ENCODE measurements at regions not wholly inside any gene's neighbourhood (a gene's known extent, or its start where the extent isn't known, plus 50 kb on each side); places are given as distances from the start of the nearest gene placed in this dataset.

DNA sequence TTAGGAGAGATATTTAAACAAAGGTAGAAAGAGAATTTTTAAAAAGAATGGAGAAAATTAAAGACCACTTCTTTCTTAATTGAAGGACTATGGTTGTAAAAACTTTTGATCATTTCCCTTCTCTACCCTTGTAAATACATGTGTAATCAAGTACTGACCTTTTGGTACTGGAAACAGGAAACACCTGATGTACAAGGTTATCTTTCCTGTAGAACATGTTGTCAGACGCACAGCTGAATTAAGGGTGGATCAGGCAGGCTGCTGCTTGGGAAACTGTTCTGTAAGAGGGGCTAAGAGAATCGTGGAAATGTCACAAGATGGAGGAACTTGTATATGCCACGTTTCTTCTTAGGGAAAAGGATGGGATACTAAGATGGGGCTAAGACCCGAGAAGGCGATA lies 341.6 kb downstream of the ZNF608 start:
- DNase-seq (ENCODE audit: low spot score), result peak; percentile 37
- H2AFZ ChIP-seq (ENCODE audit: low read length), result peak overlapping the region; percentile 81
- H3K27ac ChIP-seq (ENCODE audit: low read depth, low read length, poor library complexity, severe bottlenecking), result no peak overlapping the region
- no peaks in the 10 kb centered on the region for H3K9me2 ChIP-seq (ENCODE audit: insufficient read depth, low read length)
- H3K4me3 ChIP-seq (ENCODE audit: low read depth, low read length, poor library complexity, severe bottlenecking), result no peak overlapping the region
- no peaks in the 10 kb centered on the region for H3K36me3 ChIP-seq (ENCODE audit: insufficient read depth, low read length)
- intact Hi-C loops (cut with micrococcal nuclease; ENCODE audit: unreplicated experiment), result no loop called here
- POLR2A ChIA-PET, result interaction anchor here (0.7 to 0.8 kb wide), 2 partner anchors 11 to 212 kb away, joined by 3 read pairs; no protein-coding TSS in a partner anchor
- H3K4me2 ChIP-seq (ENCODE audit: low read length), result peak overlapping the region; percentile 29
- CTCF ChIA-PET (ENCODE audit: unreplicated experiment), result no interaction called here
- H4K20me1 ChIP-seq (ENCODE audit: insufficient read depth, low read length), result no peaks in the 10 kb centered on the region
- peaks cover 8% of the 10 kb centered on the region; the same call in 1 of the 2 replicates for H3K9me3 ChIP-seq (ENCODE audit: low read length)
- H3K79me2 ChIP-seq (ENCODE audit: insufficient read depth, low read depth, low read length), result no peaks in the 10 kb centered on the region
- no peak for TF ChIP-seq EZH2phosphoT487 (IDR thresholded peaks at IDR 0.05; ENCODE audit: borderline replicate concordance, low read depth, low read length)
- TF ChIP-seq, protein P1, sequence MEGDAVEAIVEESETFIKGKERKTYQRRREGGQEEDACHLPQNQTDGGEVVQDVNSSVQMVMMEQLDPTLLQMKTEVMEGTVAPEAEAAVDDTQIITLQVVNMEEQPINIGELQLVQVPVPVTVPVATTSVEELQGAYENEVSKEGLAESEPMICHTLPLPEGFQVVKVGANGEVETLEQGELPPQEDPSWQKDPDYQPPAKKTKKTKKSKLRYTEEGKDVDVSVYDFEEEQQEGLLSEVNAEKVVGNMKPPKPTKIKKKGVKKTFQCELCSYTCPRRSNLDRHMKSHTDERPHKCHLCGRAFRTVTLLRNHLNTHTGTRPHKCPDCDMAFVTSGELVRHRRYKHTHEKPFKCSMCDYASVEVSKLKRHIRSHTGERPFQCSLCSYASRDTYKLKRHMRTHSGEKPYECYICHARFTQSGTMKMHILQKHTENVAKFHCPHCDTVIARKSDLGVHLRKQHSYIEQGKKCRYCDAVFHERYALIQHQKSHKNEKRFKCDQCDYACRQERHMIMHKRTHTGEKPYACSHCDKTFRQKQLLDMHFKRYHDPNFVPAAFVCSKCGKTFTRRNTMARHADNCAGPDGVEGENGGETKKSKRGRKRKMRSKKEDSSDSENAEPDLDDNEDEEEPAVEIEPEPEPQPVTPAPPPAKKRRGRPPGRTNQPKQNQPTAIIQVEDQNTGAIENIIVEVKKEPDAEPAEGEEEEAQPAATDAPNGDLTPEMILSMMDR (conservative IDR thresholded peaks at IDR 0.05; ENCODE audit: low read length), result no peak
- H3K4me1 ChIP-seq (ENCODE audit: insufficient read depth, low read length, poor library complexity, severe bottlenecking), result peaks cover 20% of the 10 kb centered on the region
- BruUV-seq (replicated peaks), result no TSS peak

DNA sequence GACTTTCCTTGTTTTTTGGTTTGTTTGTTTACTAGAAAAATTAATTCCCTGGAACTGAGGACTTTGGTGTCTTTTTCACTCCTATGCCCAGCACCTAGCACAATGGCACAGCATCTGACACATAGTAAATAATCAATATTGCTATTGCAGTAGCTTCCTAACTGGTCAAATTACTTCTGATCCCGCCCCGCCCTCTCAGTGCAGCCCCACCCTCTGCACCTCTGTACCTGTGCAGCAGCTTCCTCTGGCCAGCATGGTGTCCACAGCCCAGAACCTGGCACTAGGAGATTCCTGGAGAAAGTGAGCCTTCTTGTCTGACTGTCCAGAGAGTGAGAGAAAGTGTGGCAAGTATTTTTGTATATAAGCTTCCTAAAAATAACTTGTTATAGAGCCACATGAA lies 343.2 kb downstream of the ZNF608 start:
- ChIA-PET POLR2A (no interaction called here), CTCF (ENCODE audit: unreplicated experiment) (interaction anchor here (0.5 kb wide), 1 partner anchor 441 kb away, joined by 3 read pairs; no protein-coding TSS in a partner anchor)
- Histone ChIP-seq H3K9me2 (ENCODE audit: insufficient read depth, low read length) (no peaks in the 10 kb centered on the region), H3K4me2 (ENCODE audit: low read length) (no peak overlapping the region), H3K79me2 (ENCODE audit: insufficient read depth, low read depth, low read length) (no peaks in the 10 kb centered on the region), H3K36me3 (ENCODE audit: insufficient read depth, low read length) (no peaks in the 10 kb centered on the region), H2AFZ (ENCODE audit: low read length) (no peak overlapping the region), H4K20me1 (ENCODE audit: insufficient read depth, low read length) (no peaks in the 10 kb centered on the region), H3K27ac (ENCODE audit: low read depth, low read length, poor library complexity, severe bottlenecking) (no peak overlapping the region), H3K9me3 (ENCODE audit: low read length) (peaks cover 8% of the 10 kb centered on the region; the same call in 1 of the 2 replicates), H3K4me3 (ENCODE audit: low read depth, low read length, poor library complexity, severe bottlenecking) (no peak overlapping the region), H3K4me1 (ENCODE audit: insufficient read depth, low read length, poor library complexity, severe bottlenecking) (peaks cover 17% of the 10 kb centered on the region)
- no TSS peak for BruUV-seq (replicated peaks)
- intact Hi-C loops (cut with micrococcal nuclease; ENCODE audit: unreplicated experiment), result no loop called here
- no peak for TF ChIP-seq EZH2phosphoT487 (IDR thresholded peaks at IDR 0.05; ENCODE audit: borderline replicate concordance, low read depth, low read length)
- TF ChIP-seq, protein P1 (conservative IDR thresholded peaks at IDR 0.05; ENCODE audit: low read length), result no peak
- no peak for DNase-seq (ENCODE audit: low spot score)

DNA sequence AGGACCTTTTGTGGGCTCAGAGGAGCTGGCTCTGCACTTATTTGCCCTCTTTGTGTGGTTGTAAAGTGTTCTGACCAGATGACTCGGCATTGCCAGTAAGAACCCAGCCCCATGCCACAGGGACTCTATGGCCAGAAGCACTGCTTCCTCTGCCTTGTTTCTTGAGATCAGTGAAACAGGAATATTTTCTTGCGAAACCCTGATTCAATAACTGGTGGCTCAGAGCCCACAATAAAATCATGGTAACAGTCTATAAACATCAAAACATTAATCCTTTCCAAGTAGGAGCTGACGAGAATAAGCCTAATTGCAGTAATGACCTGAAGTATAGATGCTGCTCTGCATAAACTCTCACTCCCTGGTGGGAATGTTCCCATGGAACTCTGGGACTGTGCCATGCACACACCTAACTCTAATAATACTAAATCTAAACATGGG lies 344.3 kb downstream of the ZNF608 start:
- DNase-seq (ENCODE audit: low spot score), result no peak
- Histone ChIP-seq H3K36me3 (ENCODE audit: insufficient read depth, low read length) (no peaks in the 10 kb centered on the region), H4K20me1 (ENCODE audit: insufficient read depth, low read length) (no peaks in the 10 kb centered on the region), H3K9me2 (ENCODE audit: insufficient read depth, low read length) (no peaks in the 10 kb centered on the region), H3K4me2 (ENCODE audit: low read length) (no peak overlapping the region), H3K4me3 (ENCODE audit: low read depth, low read length, poor library complexity, severe bottlenecking) (no peak overlapping the region), H3K79me2 (ENCODE audit: insufficient read depth, low read depth, low read length) (no peaks in the 10 kb centered on the region), H3K4me1 (ENCODE audit: insufficient read depth, low read length, poor library complexity, severe bottlenecking) (peaks cover 17% of the 10 kb centered on the region), H3K27ac (ENCODE audit: low read depth, low read length, poor library complexity, severe bottlenecking) (no peak overlapping the region), H2AFZ (ENCODE audit: low read length) (no peak overlapping the region), H3K9me3 (ENCODE audit: low read length) (peaks cover 8% of the 10 kb centered on the region; the same call in 1 of the 2 replicates)
- intact Hi-C loops (cut with micrococcal nuclease; ENCODE audit: unreplicated experiment), result no loop called here
- no TSS peak for BruUV-seq (replicated peaks)
- ChIA-PET CTCF (ENCODE audit: unreplicated experiment) (no interaction called here), POLR2A (interaction anchor here (0.6 to 0.7 kb wide), 3 partner anchors 35 to 705 kb away, joined by 3 to 4 read pairs (median 3); no protein-coding TSS in a partner anchor)
- TF ChIP-seq, protein P1 (conservative IDR thresholded peaks at IDR 0.05; ENCODE audit: low read length), result no peak
- no peak for TF ChIP-seq EZH2phosphoT487 (IDR thresholded peaks at IDR 0.05; ENCODE audit: borderline replicate concordance, low read depth, low read length)
